ENCODE measurements at regions not wholly inside any gene's neighbourhood (a gene's known extent, or its start where the extent isn't known, plus 50 kb on each side); places are given as distances from the start of the nearest gene placed in this dataset.

DNA sequence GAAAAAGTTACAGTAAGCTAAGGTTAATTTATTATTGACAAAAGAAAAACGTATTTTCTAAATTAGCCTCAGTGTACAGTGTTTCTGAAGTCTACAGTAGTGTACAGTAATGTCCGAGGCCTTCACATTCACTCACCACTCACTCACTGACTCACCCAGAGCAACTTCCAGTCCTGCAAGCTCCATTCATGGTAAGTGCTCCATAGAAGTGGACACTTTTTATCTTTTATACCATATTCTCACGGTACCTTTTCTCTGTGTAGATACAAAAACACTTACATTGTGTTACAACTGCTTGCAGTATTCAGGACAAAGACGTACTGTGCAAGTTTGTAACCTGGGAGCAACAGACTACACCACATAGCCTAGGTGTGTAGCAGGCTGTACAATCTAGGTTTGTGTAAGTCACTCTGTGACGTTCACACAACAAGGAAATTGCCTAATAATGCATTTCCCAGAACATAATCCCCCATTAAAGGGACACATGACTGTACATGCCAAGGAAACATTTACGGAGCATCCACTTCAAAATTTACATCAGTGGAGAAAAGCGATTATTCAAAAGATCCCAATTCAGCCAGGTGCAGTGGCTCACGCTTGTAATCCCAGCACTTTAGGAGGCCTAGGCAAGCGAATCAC lies 133.4 kb downstream of the BANF2 start:
- Mint-ChIP-seq H3K27me3 (no peaks in the 10 kb centered on the region), H3K4me1 (ENCODE audit: low read depth in 2 of 2) (no peaks in the 10 kb centered on the region), H3K36me3 (ENCODE audit: insufficient read depth) (no peaks in the 10 kb centered on the region), H3K4me3 (no peak overlapping the region), H3K27ac (no peak overlapping the region), H3K9me3 (no peaks in the 10 kb centered on the region)
- DNase-seq (no peak), ATAC-seq (replicated peaks) (no peak)

DNA sequence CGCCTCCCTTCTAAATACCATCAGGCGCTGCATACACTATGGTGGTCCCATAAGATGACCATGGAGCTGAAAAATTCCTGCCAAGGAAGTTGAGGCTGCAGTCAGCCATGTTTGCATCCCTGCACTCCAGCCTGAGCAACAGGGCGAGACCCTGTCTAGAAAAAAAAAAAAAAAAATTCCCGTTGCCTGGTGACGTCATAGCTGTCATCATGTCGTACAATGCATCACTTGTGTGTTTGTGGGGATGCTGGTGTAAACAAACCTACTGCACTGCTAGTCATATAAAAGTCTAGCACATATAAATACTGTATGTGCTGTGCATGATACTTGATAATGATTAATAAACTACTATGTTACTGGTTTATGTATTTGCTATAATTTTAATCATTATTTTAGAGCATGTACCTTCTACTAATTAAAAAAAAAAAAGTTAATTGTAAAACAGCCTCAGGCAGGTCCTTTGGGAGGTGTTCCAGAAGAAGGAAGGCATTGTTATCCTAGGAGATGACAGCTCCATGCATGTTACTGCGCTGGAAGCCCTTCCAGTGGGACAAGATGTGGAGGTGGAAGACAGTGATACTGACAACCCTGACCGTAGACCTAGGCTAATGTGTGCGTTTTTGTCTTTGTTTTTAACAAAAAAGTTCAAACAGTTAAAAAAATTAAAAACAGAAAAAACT lies 132.6 kb downstream of the BANF2 start:
- no peaks in the 10 kb centered on the region for H3K4me1 Mint-ChIP-seq (ENCODE audit: low read depth in 2 of 2)
- H3K36me3 Mint-ChIP-seq (ENCODE audit: insufficient read depth) = no peaks in the 10 kb centered on the region
- H3K27me3 Mint-ChIP-seq = no peaks in the 10 kb centered on the region
- DNase-seq = no peak
- ATAC-seq (replicated peaks) = no peak
- H3K27ac Mint-ChIP-seq = peak overlapping the region in 1 of 2 donors; percentile 15
- H3K4me3 Mint-ChIP-seq = no peak overlapping the region
- no peaks in the 10 kb centered on the region for H3K9me3 Mint-ChIP-seq

DNA sequence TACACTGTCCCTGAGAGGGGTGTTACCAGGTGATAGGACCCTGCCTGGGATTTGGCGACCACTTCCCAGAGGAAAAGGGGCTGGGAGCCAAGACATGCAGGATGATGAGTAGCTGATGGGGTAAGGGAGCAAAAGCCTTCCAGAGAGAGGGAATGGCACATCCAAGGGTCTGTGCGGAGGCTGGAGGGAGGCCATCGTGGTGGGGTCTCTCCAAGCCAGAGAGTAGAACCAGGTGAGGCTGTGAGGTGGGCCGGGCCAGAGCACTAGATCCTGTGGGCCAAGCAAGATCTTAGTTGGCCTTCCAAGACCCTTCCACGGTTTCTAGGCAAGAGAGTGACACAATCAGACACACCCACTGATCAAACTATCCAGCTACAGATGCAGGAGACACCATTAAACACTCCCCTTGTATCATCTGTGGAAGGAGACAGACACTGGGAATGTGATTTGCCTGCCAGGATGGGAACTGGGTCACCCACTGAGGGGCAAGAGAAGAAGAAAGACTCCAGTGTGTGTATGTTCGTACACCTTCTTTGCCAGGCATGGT lies 128.9 kb downstream of the BANF2 start:
- Mint-ChIP-seq H3K27me3 (no peaks in the 10 kb centered on the region), H3K4me3 (no peak overlapping the region), H3K27ac (no peak overlapping the region), H3K36me3 (ENCODE audit: insufficient read depth) (no peaks in the 10 kb centered on the region), H3K4me1 (ENCODE audit: low read depth in 2 of 2) (no peaks in the 10 kb centered on the region), H3K9me3 (no peaks in the 10 kb centered on the region)
- DNase-seq (no peak), ATAC-seq (replicated peaks) (no peak)

DNA sequence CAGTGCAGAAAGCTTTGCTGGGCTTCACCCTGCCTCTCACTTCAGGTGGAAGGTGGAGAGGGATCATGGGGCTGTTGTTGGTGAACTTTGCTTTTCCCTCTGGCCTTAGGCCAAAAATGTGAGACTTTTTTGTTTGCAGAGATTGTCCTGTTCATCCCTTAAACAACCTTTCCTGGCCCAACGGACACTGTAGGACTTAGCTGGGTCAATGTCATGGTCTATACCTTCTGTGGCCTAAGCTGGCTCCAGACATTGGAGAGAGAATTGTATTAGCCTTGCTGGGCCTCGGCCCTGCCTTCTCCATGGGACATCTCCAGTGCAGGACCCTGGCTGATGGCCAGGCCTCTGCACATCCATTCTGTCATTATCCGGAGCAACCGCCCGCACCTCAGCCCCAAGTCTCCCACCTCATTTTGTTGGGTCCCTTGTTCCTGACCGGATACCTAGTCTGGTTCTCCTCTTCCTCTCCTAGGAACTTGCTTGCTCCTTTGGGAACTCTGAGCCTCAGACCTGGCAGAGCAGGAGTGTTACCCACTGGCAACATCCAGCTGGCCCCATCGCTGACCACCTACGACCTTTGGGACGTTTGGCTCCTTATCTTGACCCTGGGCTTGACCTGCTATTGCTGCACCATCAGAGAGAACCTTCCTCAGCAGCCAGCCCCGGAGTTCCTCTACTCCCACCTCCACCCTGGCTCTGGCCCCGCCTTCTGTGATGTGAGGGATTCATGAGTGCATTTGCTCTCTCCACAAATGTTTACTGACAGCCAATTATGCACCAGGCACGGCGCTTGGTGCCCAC lies 128.2 kb downstream of the BANF2 start:
- no peak overlapping the region for H3K4me3 Mint-ChIP-seq
- no peaks in the 10 kb centered on the region for H3K4me1 Mint-ChIP-seq (ENCODE audit: low read depth in 2 of 2)
- H3K9me3 Mint-ChIP-seq = no peaks in the 10 kb centered on the region
- no peaks in the 10 kb centered on the region for H3K27me3 Mint-ChIP-seq
- ATAC-seq (replicated peaks) (no peak), DNase-seq (no peak)
- no peaks in the 10 kb centered on the region for H3K36me3 Mint-ChIP-seq (ENCODE audit: insufficient read depth)
- no peak overlapping the region for H3K27ac Mint-ChIP-seq

DNA sequence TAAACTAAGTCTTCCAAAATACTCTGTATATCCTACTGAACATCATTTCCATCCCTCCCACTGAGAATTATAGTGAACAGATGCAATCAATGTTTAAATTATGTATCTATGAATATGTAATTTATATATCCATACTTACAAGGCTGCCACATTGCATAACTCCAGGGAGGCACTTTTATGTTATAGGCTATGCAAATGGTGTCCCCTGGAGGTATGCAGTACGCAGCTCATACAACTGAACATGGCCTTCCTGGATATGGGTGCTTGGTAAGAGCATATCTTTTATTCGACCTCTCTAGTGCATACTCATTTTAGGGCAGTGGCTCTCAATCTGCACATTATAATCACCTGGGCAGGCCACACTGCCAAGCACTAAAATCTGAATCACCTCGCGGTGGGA lies 127.3 kb downstream of the BANF2 start:
- Mint-ChIP-seq H3K27ac (no peak overlapping the region), H3K4me1 (ENCODE audit: low read depth in 2 of 2) (no peaks in the 10 kb centered on the region), H3K36me3 (ENCODE audit: insufficient read depth) (no peaks in the 10 kb centered on the region), H3K27me3 (no peaks in the 10 kb centered on the region), H3K4me3 (no peak overlapping the region), H3K9me3 (no peaks in the 10 kb centered on the region)
- ATAC-seq (replicated peaks) (no peak), DNase-seq (no peak)

- H3K4me1 Mint-ChIP-seq (ENCODE audit: low read depth in 2 of 2) = no peaks in the 10 kb centered on the region
- no peaks in the 10 kb centered on the region for H3K27me3 Mint-ChIP-seq
- ATAC-seq (replicated peaks) (no peak), DNase-seq (no peak)
- H3K9me3 Mint-ChIP-seq = no peaks in the 10 kb centered on the region
- no peaks in the 10 kb centered on the region for H3K36me3 Mint-ChIP-seq (ENCODE audit: insufficient read depth)
- no peak overlapping the region for H3K27ac Mint-ChIP-seq
- H3K4me3 Mint-ChIP-seq = no peak overlapping the region
Observed at GRCh38 chr20:17825960-17826843, 126.4 kb downstream of the BANF2 start.

DNA sequence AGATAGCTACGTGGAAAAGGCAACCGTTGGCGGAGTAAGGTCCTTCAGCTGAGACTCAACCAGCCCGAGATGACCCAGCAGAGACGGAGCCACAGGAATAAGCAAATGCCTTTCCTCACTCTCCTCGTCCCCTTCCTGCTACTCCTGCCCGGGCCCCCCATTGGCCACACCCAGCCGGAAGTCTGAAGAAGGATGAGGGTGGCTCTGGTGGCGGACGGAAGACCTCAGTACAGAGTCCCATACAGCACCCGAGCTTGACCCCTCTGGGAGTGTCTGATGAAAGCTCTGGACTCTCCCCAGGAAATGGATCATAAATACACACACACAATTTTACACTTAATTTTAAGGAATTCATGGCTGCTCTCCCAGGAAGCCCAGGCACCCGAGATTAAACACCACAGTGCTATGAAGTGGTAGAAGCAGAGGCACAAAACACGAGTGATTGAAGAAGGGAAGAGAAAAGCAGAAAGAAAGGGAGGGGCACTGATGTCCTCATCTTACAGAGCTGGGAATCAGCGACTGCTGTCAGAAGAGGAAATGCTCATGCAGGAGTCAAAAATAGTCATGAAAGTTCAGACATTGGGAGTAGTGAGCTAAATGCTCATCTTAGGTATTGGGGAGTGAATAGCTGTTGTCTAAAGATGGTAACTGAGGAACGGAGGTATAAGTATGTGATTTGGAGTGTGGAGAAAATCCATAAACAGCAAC lies 125.6 kb downstream of the BANF2 start:
- no peaks in the 10 kb centered on the region for H3K9me3 Mint-ChIP-seq
- no peaks in the 10 kb centered on the region for H3K27me3 Mint-ChIP-seq
- no peaks in the 10 kb centered on the region for H3K4me1 Mint-ChIP-seq (ENCODE audit: low read depth in 2 of 2)
- DNase-seq (no peak), ATAC-seq (replicated peaks) (no peak)
- no peak overlapping the region for H3K27ac Mint-ChIP-seq
- H3K4me3 Mint-ChIP-seq = no peak overlapping the region
- H3K36me3 Mint-ChIP-seq (ENCODE audit: insufficient read depth) = no peaks in the 10 kb centered on the region

DNA sequence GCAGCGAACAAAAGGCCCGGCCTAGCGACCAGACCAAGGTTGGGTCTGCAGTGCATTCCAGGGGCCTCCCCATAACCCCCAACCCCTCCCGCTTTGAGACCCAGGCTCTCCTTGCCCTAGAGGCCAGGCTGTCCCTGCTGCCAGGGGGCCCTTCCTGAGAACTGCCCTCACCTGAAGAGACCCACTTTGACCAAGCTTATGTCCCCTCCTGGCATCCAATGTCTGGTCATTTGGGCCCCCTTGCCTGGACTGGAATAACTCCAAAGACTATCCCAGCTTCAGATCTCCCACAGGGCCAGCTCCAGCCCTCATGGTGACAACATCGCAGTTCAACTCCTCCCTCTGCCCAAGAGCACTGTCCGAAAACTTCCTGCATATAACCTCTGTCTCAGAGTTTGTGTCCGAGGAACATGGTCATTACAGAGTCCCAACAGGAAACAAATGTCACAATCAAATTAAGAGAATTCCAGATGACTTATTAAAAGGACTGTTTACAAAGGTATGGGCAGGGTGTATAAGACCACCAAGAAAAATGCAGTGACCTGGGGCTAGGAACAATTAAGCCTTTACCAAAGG lies 125.0 kb downstream of the BANF2 start:
- Mint-ChIP-seq H3K36me3 (ENCODE audit: insufficient read depth) (no peaks in the 10 kb centered on the region), H3K27ac (no peak overlapping the region), H3K27me3 (no peaks in the 10 kb centered on the region), H3K4me3 (no peak overlapping the region), H3K9me3 (no peaks in the 10 kb centered on the region), H3K4me1 (ENCODE audit: low read depth in 2 of 2) (no peaks in the 10 kb centered on the region)
- ATAC-seq (replicated peaks) (no peak), DNase-seq (no peak)

DNA sequence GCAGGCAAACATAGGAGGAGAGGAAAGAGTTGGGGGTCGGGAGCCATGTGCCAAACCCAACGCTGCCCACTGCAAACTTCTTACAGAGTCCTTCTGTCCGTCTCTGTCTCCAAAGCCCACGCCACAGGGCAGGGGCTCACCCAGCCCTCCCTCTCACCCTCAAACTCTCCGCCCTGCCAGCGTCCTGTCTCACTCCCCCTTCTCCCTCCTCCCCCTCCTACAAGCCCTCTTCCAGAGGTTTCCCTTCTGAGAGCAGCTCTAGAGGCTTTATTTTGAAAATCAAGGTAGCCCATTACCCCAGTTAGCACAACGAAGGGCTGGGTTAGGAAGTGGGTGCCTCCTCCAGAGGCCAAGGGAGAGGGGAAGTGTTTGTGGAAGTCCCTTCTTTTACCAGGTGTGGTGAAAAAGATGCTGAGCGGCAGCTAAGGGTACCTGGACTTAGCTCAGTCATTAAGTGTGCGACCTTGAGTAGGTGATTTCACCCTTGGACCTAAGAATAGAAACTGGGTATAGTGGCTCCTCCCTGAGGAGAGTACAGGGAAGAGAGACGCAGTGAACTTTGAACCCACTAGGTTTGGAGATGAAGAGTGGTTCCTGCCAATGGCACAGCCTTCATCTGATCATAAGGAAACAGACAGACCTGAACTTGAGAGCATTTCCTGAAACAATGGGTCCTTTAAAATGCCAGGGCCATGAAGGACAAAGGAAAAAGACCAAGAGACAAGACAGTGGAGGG lies 123.8 kb downstream of the BANF2 start:
- ATAC-seq (replicated peaks) (no peak), DNase-seq (no peak)
- no peaks in the 10 kb centered on the region for H3K27me3 Mint-ChIP-seq
- H3K4me3 Mint-ChIP-seq = no peak overlapping the region
- no peaks in the 10 kb centered on the region for H3K36me3 Mint-ChIP-seq (ENCODE audit: insufficient read depth)
- peak overlapping the region in 1 of 2 donors; percentile 18 for H3K27ac Mint-ChIP-seq
- no peaks in the 10 kb centered on the region for H3K4me1 Mint-ChIP-seq (ENCODE audit: low read depth in 2 of 2)
- H3K9me3 Mint-ChIP-seq = peaks cover 0 to 4% of the 10 kb centered on the region in 2 donors

GRCh38 chr20:17822540-17823408 lies 123.0 kb downstream of the BANF2 start:
- H3K4me3 Mint-ChIP-seq = no peak overlapping the region
- no peaks in the 10 kb centered on the region for H3K36me3 Mint-ChIP-seq (ENCODE audit: insufficient read depth)
- peaks cover 0 to 4% of the 10 kb centered on the region in 2 donors for H3K9me3 Mint-ChIP-seq
- DNase-seq (no peak), ATAC-seq (replicated peaks) (no peak)
- H3K4me1 Mint-ChIP-seq (ENCODE audit: low read depth in 2 of 2) = no peaks in the 10 kb centered on the region
- H3K27me3 Mint-ChIP-seq = peaks cover 0 to under 1% of the 10 kb centered on the region in 2 donors
- peak overlapping the region in 1 of 2 donors; percentile 18 for H3K27ac Mint-ChIP-seq

- no peak for ATAC-seq (replicated peaks)
- no peaks in the 10 kb centered on the region for H3K36me3 Mint-ChIP-seq (ENCODE audit: insufficient read depth)
- H3K4me3 Mint-ChIP-seq = no peak overlapping the region
- H3K27me3 Mint-ChIP-seq = peaks cover 0 to 8% of the 10 kb centered on the region in 2 donors
- peaks cover 0 to 4% of the 10 kb centered on the region in 2 donors for H3K9me3 Mint-ChIP-seq
- DNase-seq = no peak
- H3K4me1 Mint-ChIP-seq (ENCODE audit: low read depth in 2 of 2) = no peaks in the 10 kb centered on the region
- no peak overlapping the region for H3K27ac Mint-ChIP-seq
Observed at GRCh38 chr20:17822039-17822438, 122.3 kb downstream of the BANF2 start.

All from effector memory CD8-positive, alpha-beta T cell (primary cell).